PFSK-1 (cell line): ENCODE measurements at regions not wholly inside any gene's neighbourhood (a gene's known extent, or its start where the extent isn't known, plus 50 kb on each side); places are given as distances from the start of the nearest gene placed in this dataset.

Experiments
- FOXP2 ChIP-seq: optimal IDR thresholded peaks from 2 replicates; pipeline ENCODE3; 2011; ENCODE audit warnings: borderline replicate concordance, control low read depth, inconsistent platforms; ENCODE audit not compliant: insufficient read depth; ENCODE audit errors: extremely low read length, extremely low read depth
- POLR2AphosphoS5 ChIP-seq: IDR thresholded peaks from 2 replicates; pipeline ENCODE4 v1.6.1; 2012; ENCODE audit warnings: low read depth, mild to moderate bottlenecking, control low read depth, low read length, moderate library complexity
- REST ChIP-seq, 2 experiments: IDR thresholded peaks; 2 replicates each; pipeline versions ENCODE4 v1.6.1 to v1.8.0; 2011 to 2012; ENCODE audit warnings: low read depth in 2 of 2, low read length in 2 of 2, control low read depth in 1 of 2, inconsistent platforms in 1 of 2, mild to moderate bottlenecking in 1 of 2, moderate library complexity in 1 of 2; ENCODE audit not compliant: insufficient read depth in 1 of 2
- SIN3A ChIP-seq: IDR thresholded peaks from 2 replicates; pipeline ENCODE4 v1.6.1; 2012; ENCODE audit warnings: mild to moderate bottlenecking, low read length, moderate library complexity, borderline replicate concordance; ENCODE audit not compliant: insufficient read depth
- TAF1 ChIP-seq: IDR thresholded peaks from 2 replicates; pipeline ENCODE4 v1.6.1; 2012; ENCODE audit warnings: low read length, control low read depth, borderline replicate concordance; ENCODE audit not compliant: insufficient read depth

DNA sequence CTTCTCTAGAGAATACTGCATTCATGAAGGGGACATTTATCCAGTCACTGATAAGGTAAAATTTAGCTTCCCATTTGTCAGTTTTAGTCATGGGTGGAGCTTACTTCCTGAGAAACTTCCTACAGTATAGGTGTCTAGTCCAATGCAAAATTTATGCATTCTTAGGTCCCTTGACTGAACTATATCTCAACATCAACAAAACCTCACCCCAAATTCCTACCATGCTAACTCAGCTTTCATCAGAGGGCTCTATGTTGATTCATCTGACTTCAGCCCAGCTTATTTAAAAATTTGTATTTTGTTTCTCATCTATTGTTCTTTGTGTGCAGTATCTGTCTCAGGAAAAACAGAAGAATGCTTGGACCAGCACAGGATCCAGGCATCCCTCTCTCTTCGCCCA, 296.4 kb upstream of the ACVR2A start:
- TF ChIP-seq SIN3A (no peak), POLR2AphosphoS5 (no peak), TAF1 (no peak), REST (IDR thresholded peaks at IDR 0.05; ENCODE audit: insufficient read depth in 1 of 2, low read depth in 2 of 2, low read length in 2 of 2) (no peak), FOXP2 (no peak)
